CD4-positive, alpha-beta T cell (primary cell): ENCODE measurements at regions not wholly inside any gene's neighbourhood (a gene's known extent, or its start where the extent isn't known, plus 50 kb on each side); places are given as distances from the start of the nearest gene placed in this dataset.

ENCODE experiments used
- ATAC-seq: fragments of 200-7000 bp; cut with Tn5 transposase; one replicate; pipeline ENCODE4 v1.10.0; 2022; ENCODE audit warnings: mild to moderate bottlenecking; ENCODE audit not compliant: poor library complexity
- CTCF ChIA-PET: fragments of 350-600 bp; sonication (Branson Sonifier 250); formaldehyde crosslinking; loops from one replicate; lab custom pipeline; 2021; ENCODE audit warnings: antibody characterized with exemption, inconsistent platforms; lab: Charles Lee
- POLR2A ChIA-PET: fragments of 350-600 bp; sonication (Branson Sonifier 250); formaldehyde crosslinking; loops from one replicate; lab custom pipeline; 2021; ENCODE audit warnings: antibody characterized with exemption, inconsistent platforms; lab: Charles Lee
- DNase-seq, 14 experiments: peaks; one replicate each; pipeline ENCODE4 v3.0.0-alpha.2; 2013 to 2020; ENCODE audit warnings: mixed read lengths in 2 of 14
- H3K27ac ChIP-seq, 2 donors: one replicate each; pipeline versions ENCODE4 v1.5.1 to v1.7.0; 2013; ENCODE audit warnings: low read length in 2 of 2, low read depth in 1 of 2, mild to moderate bottlenecking in 1 of 2
- H3K27me3 ChIP-seq, 2 experiments: 1 replicate in 1 of 2; 2 replicates in 1 of 2; pipeline versions ENCODE4 v1.6.1 to v1.7.0; 2013; ENCODE audit warnings: low read length in 2 of 2, control low read depth in 1 of 2, mild to moderate bottlenecking in 1 of 2, moderate library complexity in 1 of 2; ENCODE audit not compliant: insufficient read depth in 2 of 2, control insufficient read depth in 1 of 2
- H3K36me3 ChIP-seq: one replicate; pipeline ENCODE4 v1.6.1; 2013; ENCODE audit warnings: low read length, control low read depth; ENCODE audit not compliant: insufficient read depth
- H3K4me1 ChIP-seq: one replicate; pipeline ENCODE4 v1.6.1; 2013; ENCODE audit warnings: low read length, control low read depth; ENCODE audit not compliant: insufficient read depth
- H3K4me3 ChIP-seq: one replicate; pipeline ENCODE4 v1.5.1; 2013; ENCODE audit warnings: mild to moderate bottlenecking, low read length, moderate library complexity
- H3K9me3 ChIP-seq, 2 experiments: 1 replicate in 1 of 2; 2 replicates in 1 of 2; pipeline versions ENCODE4 v1.6.1 to v1.7.0; 2013; ENCODE audit warnings: low read length in 2 of 2, mild to moderate bottlenecking in 2 of 2, control low read depth in 1 of 2, moderate library complexity in 1 of 2; ENCODE audit not compliant: control insufficient read depth in 1 of 2, insufficient read depth in 1 of 2
- H3K27ac Mint-ChIP-seq: one replicate; pipeline ENCODE4 v1.8.0; 2020; ENCODE audit warnings: mixed read lengths
- H3K27me3 Mint-ChIP-seq: one replicate; pipeline ENCODE4 v1.8.0; 2021; ENCODE audit warnings: mixed read lengths
- H3K36me3 Mint-ChIP-seq: one replicate; pipeline ENCODE4 v1.8.0; 2021; ENCODE audit warnings: low read depth, mixed read lengths
- H3K4me1 Mint-ChIP-seq: one replicate; pipeline ENCODE4 v1.8.0; 2021; ENCODE audit warnings: low read depth, mixed read lengths
- H3K4me3 Mint-ChIP-seq: one replicate; pipeline ENCODE4 v1.8.0; 2020; ENCODE audit warnings: mild to moderate bottlenecking, mixed read lengths
- H3K9me3 Mint-ChIP-seq: one replicate; pipeline ENCODE4 v1.8.0; 2020; ENCODE audit warnings: mixed read lengths
- intact Hi-C, 2 experiments: fragments of 100-400 bp; cut with DNase I in 1 of 2; cut with micrococcal nuclease in 1 of 2; formaldehyde crosslinking; loops; one replicate each; pipeline versions ENCODE4 v1.15.1 to v1.9.0; 2023 to 2025; cut with DNase I, micrococcal nuclease
- TF ChIP-seq, protein P1 (sequence below): fragments of 200-600 bp; IDR thresholded peaks from one replicate; pipeline ENCODE4 v1.8.0; 2022; ENCODE audit warnings: antibody characterized with exemption, mild to moderate bottlenecking

DNA sequence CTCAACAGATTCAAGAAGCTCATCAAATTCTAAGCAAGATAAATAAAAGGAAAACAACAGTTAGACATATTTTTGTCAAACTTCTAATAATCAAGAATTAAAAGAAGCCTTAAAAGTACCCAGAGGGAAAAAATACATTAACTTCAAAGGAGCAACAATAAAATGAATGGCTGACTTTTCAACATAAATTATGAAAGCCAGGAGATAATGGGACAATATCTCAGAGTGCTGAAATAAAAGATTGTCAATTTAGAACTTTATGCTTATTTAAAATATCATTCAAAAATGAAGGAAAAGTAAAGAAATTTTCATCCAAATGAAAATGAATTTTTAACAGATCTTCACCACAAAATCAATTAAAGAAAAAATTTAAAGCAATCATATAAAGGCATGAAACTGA, 108.5 kb upstream of the IL6 start:
- Mint-ChIP-seq H3K9me3 (no peaks in the 10 kb centered on the region), H3K4me3 (no peak overlapping the region), H3K36me3 (no peaks in the 10 kb centered on the region), H3K27ac (no peak overlapping the region), H3K4me1 (no peaks in the 10 kb centered on the region), H3K27me3 (peaks cover 6% of the 10 kb centered on the region)
- DNase-seq (no peak), ATAC-seq (no peak)
- TF ChIP-seq, protein P1, sequence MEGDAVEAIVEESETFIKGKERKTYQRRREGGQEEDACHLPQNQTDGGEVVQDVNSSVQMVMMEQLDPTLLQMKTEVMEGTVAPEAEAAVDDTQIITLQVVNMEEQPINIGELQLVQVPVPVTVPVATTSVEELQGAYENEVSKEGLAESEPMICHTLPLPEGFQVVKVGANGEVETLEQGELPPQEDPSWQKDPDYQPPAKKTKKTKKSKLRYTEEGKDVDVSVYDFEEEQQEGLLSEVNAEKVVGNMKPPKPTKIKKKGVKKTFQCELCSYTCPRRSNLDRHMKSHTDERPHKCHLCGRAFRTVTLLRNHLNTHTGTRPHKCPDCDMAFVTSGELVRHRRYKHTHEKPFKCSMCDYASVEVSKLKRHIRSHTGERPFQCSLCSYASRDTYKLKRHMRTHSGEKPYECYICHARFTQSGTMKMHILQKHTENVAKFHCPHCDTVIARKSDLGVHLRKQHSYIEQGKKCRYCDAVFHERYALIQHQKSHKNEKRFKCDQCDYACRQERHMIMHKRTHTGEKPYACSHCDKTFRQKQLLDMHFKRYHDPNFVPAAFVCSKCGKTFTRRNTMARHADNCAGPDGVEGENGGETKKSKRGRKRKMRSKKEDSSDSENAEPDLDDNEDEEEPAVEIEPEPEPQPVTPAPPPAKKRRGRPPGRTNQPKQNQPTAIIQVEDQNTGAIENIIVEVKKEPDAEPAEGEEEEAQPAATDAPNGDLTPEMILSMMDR = no peak
- peaks cover 0 to 7% of the 10 kb centered on the region in 2 experiments for H3K27me3 ChIP-seq
- H3K4me1 ChIP-seq = no peaks in the 10 kb centered on the region
- H3K27ac ChIP-seq = no peak overlapping the region
- ChIA-PET POLR2A (no interaction called here), CTCF (no interaction called here)
- no peaks in the 10 kb centered on the region for H3K36me3 ChIP-seq
- no peak overlapping the region for H3K4me3 ChIP-seq
- intact Hi-C loops = no loop called here
- H3K9me3 ChIP-seq = peaks cover 0 to 19% of the 10 kb centered on the region in 2 experiments

DNA sequence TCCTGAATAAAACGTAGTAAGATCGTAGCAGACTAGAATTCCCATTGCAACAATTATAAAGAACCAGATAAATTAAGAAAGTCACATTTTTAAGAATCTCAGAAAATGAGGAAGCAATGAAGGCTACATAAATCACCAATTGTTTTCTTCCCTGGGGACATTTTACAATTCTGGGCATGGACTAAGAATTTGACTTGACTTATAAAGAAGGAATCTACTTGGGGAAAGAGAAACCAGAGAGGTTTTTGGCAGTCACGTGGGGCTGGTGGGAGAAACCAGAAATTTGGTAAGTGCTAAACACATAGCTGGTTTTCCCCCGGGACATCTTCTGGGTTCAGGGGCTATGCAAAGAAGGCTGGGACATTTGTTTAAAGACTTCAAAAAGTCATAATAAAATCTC, 109.8 kb upstream of the IL6 start:
- POLR2A ChIA-PET = no interaction called here
- Mint-ChIP-seq H3K27me3 (peaks cover 15% of the 10 kb centered on the region), H3K4me1 (no peaks in the 10 kb centered on the region), H3K27ac (no peak overlapping the region), H3K9me3 (no peaks in the 10 kb centered on the region), H3K4me3 (no peak overlapping the region), H3K36me3 (no peaks in the 10 kb centered on the region)
- TF ChIP-seq, protein P1 = no peak
- no peak overlapping the region for H3K27ac ChIP-seq
- intact Hi-C loops = no loop called here
- CTCF ChIA-PET = no interaction called here
- H3K36me3 ChIP-seq = no peaks in the 10 kb centered on the region
- ATAC-seq (no peak), DNase-seq (no peak)
- H3K4me3 ChIP-seq = no peak overlapping the region
- H3K4me1 ChIP-seq = no peaks in the 10 kb centered on the region
- H3K27me3 ChIP-seq = peaks cover 0 to 7% of the 10 kb centered on the region in 2 experiments
- H3K9me3 ChIP-seq = peaks cover 0 to 19% of the 10 kb centered on the region in 2 experiments

DNA sequence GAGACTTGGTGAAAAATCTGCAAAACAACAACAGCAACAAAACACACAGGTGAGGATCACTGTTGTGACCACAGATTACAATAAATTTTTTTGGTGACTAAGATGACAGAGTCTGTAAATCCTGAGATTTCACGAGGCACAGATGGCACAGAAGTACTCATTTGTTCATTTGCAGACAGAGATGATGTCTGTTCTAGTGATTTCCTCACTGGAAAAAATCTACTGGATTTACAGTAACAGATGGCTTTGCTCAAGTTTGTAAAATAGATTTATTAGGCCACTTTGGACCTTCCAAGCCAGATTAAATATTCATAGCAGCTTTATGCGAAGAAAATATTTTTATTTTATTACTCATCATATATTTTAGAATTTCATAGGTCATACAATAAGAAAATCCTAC, 113.5 kb upstream of the IL6 start:
- ATAC-seq (no peak), DNase-seq (no peak)
- no peak overlapping the region for H3K27ac ChIP-seq
- H3K36me3 ChIP-seq = no peaks in the 10 kb centered on the region
- CTCF ChIA-PET = no interaction called here
- Mint-ChIP-seq H3K4me1 (no peaks in the 10 kb centered on the region), H3K36me3 (no peaks in the 10 kb centered on the region), H3K9me3 (no peaks in the 10 kb centered on the region), H3K27ac (no peak overlapping the region), H3K27me3 (peaks cover 24% of the 10 kb centered on the region), H3K4me3 (no peak overlapping the region)
- peaks cover 0 to 19% of the 10 kb centered on the region in 2 experiments for H3K9me3 ChIP-seq
- intact Hi-C loops = no loop called here
- peaks cover 0 to 7% of the 10 kb centered on the region in 2 experiments for H3K27me3 ChIP-seq
- no peak overlapping the region for H3K4me3 ChIP-seq
- TF ChIP-seq, protein P1 = no peak
- POLR2A ChIA-PET = no interaction called here
- no peaks in the 10 kb centered on the region for H3K4me1 ChIP-seq
